ENCODE measurements at regions not wholly inside any gene's neighbourhood (a gene's known extent, or its start where the extent isn't known, plus 50 kb on each side); places are given as distances from the start of the nearest gene placed in this dataset.
"Not testable (repeated sequence)": the region's sequence is repeated elsewhere in the genome, so short reads cannot be mapped to it uniquely, and the experiment has no call there.

GRCh38 chr21:25169370-25169769 lies 437.9 kb downstream of the MRPL39 start:
- Histone ChIP-seq H3K9me3 (ENCODE audit: low read depth) (peaks cover 2% of the 10 kb centered on the region), H3K27ac (no peak overlapping the region), H3K79me2 (ENCODE audit: insufficient read depth) (no peaks in the 10 kb centered on the region), H3F3A (ENCODE audit: insufficient read depth) (no peaks in the 10 kb centered on the region), H4K20me1 (ENCODE audit: insufficient read depth) (no peaks in the 10 kb centered on the region), H2AFZ (no peak overlapping the region), H3K4me1 (ENCODE audit: insufficient read depth) (no peaks in the 10 kb centered on the region), H3K9me2 (ENCODE audit: insufficient read depth) (no peaks in the 10 kb centered on the region), H3K27me3 (replicated peaks; ENCODE audit: insufficient read depth) (no peaks in the 10 kb centered on the region), H3K4me3 (no peak overlapping the region), H3K36me3 (ENCODE audit: low read depth) (no peaks in the 10 kb centered on the region), H3K4me2 (ENCODE audit: unreplicated experiment) (no peak overlapping the region), H3K9ac (no peak overlapping the region)
- TF ChIP-seq EZH2phosphoT487 (IDR thresholded peaks at IDR 0.05; ENCODE audit: insufficient read depth, low read depth) (no peak), EZH2 (IDR thresholded peaks at IDR 0.05; ENCODE audit: insufficient read depth, poor library complexity, severe bottlenecking) (no peak)
- no peak for DNase-seq
- WGBS, 2 experiments (ENCODE audit: low coverage in 1 of 2, low lambda C conversion rate in 2 of 2, missing lambda C conversion rate in 2 of 2), result 21 to 24% methylated on average over 1 of the region's 1 CpG
- in situ Hi-C loops (cut with MboI), result no loop called here

DNA sequence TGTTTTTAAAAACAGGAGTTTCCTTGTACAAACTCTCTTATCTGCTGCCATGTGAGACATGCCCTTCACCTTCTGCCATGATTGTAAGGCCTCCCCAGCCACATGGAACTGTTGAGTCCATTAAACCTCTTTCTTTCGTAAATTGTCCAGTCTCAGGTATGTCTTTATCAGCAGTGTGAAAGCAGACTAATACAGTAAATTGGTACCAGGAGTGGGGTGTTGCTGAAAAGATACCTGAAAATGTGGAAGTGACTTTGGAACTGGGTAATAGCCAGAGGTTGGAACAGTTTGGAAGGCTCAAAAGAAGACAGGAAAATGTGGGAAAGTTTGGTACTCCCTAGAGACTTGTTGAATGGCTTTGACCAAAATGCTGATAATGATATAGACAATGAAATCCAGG lies 440.4 kb downstream of the MRPL39 start:
- H3K27ac ChIP-seq; DNase-seq; H3K4me3 ChIP-seq; H3K79me2 ChIP-seq (ENCODE audit: insufficient read depth); H3K4me1 ChIP-seq (ENCODE audit: insufficient read depth); H3K9me2 ChIP-seq (ENCODE audit: insufficient read depth); H3K9me3 ChIP-seq (ENCODE audit: low read depth); H3K27me3 ChIP-seq (replicated peaks; ENCODE audit: insufficient read depth); H3F3A ChIP-seq (ENCODE audit: insufficient read depth); in situ Hi-C loops (cut with MboI); H3K4me2 ChIP-seq (ENCODE audit: unreplicated experiment); H2AFZ ChIP-seq; H3K36me3 ChIP-seq (ENCODE audit: low read depth); H4K20me1 ChIP-seq (ENCODE audit: insufficient read depth); H3K9ac ChIP-seq: not testable (repeated sequence)
- WGBS, 2 experiments (ENCODE audit: low coverage in 1 of 2, low lambda C conversion rate in 2 of 2, missing lambda C conversion rate in 2 of 2), result 3 to 4% methylated on average over 1 of the region's 1 CpG

GRCh38 chr21:25161571-25161970 lies 445.7 kb downstream of the MRPL39 start:
- H3K79me2 ChIP-seq (ENCODE audit: insufficient read depth), result no peaks in the 10 kb centered on the region
- WGBS, 2 experiments (ENCODE audit: low coverage in 1 of 2, low lambda C conversion rate in 2 of 2, missing lambda C conversion rate in 2 of 2), result 8% methylated on average over 4 of the region's 4 CpGs
- DNase-seq, result no peak
- H3K27me3 ChIP-seq (replicated peaks; ENCODE audit: insufficient read depth), result no peaks in the 10 kb centered on the region
- no peak overlapping the region for H2AFZ ChIP-seq
- TF ChIP-seq EZH2 (IDR thresholded peaks at IDR 0.05; ENCODE audit: insufficient read depth, poor library complexity, severe bottlenecking), result no peak
- TF ChIP-seq EZH2phosphoT487 (IDR thresholded peaks at IDR 0.05; ENCODE audit: insufficient read depth, low read depth), result no peak
- no peaks in the 10 kb centered on the region for H3K9me3 ChIP-seq (ENCODE audit: low read depth)
- H3K9ac ChIP-seq, result no peak overlapping the region
- no peaks in the 10 kb centered on the region for H3F3A ChIP-seq (ENCODE audit: insufficient read depth)
- no peaks in the 10 kb centered on the region for H3K9me2 ChIP-seq (ENCODE audit: insufficient read depth)
- H3K4me3 ChIP-seq, result no peak overlapping the region
- no peak overlapping the region for H3K4me2 ChIP-seq (ENCODE audit: unreplicated experiment)
- H3K27ac ChIP-seq, result no peak overlapping the region
- H3K36me3 ChIP-seq (ENCODE audit: low read depth), result no peaks in the 10 kb centered on the region
- H3K4me1 ChIP-seq (ENCODE audit: insufficient read depth), result no peaks in the 10 kb centered on the region
- in situ Hi-C loops (cut with MboI), result no loop called here
- no peaks in the 10 kb centered on the region for H4K20me1 ChIP-seq (ENCODE audit: insufficient read depth)

DNA sequence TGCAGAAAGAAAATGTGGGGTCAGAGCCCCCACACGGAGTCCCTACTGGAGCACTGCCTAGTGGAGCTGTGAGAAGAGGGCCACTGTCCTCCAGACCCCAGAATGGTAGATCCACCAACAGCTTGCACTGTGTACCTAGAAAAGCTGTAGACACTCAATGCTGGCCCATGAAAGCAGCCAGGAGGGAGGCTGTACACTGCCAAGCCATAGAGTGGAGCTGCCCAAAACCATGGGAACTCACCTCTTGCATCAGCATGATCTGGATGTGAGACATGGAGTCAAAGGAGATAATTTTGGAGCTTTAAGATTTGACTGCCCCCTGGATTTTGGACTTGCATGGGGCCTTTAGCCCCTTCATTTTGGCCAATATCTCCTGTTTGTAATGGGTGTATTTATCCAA lies 452.3 kb downstream of the MRPL39 start:
- H3K27me3 ChIP-seq (replicated peaks; ENCODE audit: insufficient read depth); in situ Hi-C loops (cut with MboI); H3F3A ChIP-seq (ENCODE audit: insufficient read depth); H3K4me1 ChIP-seq (ENCODE audit: insufficient read depth); H4K20me1 ChIP-seq (ENCODE audit: insufficient read depth); H2AFZ ChIP-seq; H3K4me3 ChIP-seq; H3K9ac ChIP-seq; H3K9me2 ChIP-seq (ENCODE audit: insufficient read depth); H3K79me2 ChIP-seq (ENCODE audit: insufficient read depth); H3K36me3 ChIP-seq (ENCODE audit: low read depth); H3K9me3 ChIP-seq (ENCODE audit: low read depth); H3K27ac ChIP-seq; DNase-seq; H3K4me2 ChIP-seq (ENCODE audit: unreplicated experiment): not testable (repeated sequence)
- WGBS, 2 experiments (ENCODE audit: low coverage in 1 of 2, low lambda C conversion rate in 2 of 2, missing lambda C conversion rate in 2 of 2), result 10 to 14% methylated on average over 1 of the region's 1 CpG

DNA sequence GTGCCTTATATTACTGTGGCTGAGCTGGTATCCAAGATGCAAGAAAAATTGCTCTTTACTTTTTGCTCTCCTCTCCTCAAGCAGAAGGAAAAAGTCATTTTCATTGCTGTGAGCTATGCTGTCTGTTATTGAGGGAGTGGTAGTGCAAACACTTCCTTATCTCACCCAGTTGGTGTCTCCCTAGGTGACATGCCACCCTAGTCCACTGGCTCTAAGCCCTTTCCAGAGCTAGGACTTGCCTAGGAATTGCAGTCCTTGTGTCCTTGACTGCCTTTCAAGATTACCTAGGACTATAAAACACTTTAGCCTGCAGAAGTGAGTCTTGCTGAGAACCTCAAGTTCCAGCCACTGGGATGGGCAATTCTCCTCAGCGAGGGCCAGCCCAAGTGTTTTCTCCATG lies 458.3 kb downstream of the MRPL39 start:
- Histone ChIP-seq H2AFZ (no peak overlapping the region), H3F3A (ENCODE audit: insufficient read depth) (no peaks in the 10 kb centered on the region)
- 0 to 29% methylated on average over 1 of the region's 1 CpG for WGBS, 2 experiments (ENCODE audit: low coverage in 1 of 2, low lambda C conversion rate in 2 of 2, missing lambda C conversion rate in 2 of 2)

More for the DNA sequence above, 458.3 kb downstream of the MRPL39 start:
- no peak overlapping the region for H3K4me3 ChIP-seq
- H3K27ac ChIP-seq, result no peak overlapping the region
- H3K27me3 ChIP-seq (replicated peaks; ENCODE audit: insufficient read depth), result no peaks in the 10 kb centered on the region
- no peaks in the 10 kb centered on the region for H3K79me2 ChIP-seq (ENCODE audit: insufficient read depth)
- no peaks in the 10 kb centered on the region for H3K36me3 ChIP-seq (ENCODE audit: low read depth)
- H3K9ac ChIP-seq, result no peak overlapping the region
- no peak overlapping the region for H3K4me2 ChIP-seq (ENCODE audit: unreplicated experiment)
- in situ Hi-C loops (cut with MboI), result no loop called here
- no peaks in the 10 kb centered on the region for H3K4me1 ChIP-seq (ENCODE audit: insufficient read depth)
- no peaks in the 10 kb centered on the region for H4K20me1 ChIP-seq (ENCODE audit: insufficient read depth)
- no peaks in the 10 kb centered on the region for H3K9me2 ChIP-seq (ENCODE audit: insufficient read depth)
- no peaks in the 10 kb centered on the region for H3K9me3 ChIP-seq (ENCODE audit: low read depth)
- no peak for TF ChIP-seq EZH2 (IDR thresholded peaks at IDR 0.05; ENCODE audit: insufficient read depth, poor library complexity, severe bottlenecking)
- no peak for TF ChIP-seq EZH2phosphoT487 (IDR thresholded peaks at IDR 0.05; ENCODE audit: insufficient read depth, low read depth)
- no peak for DNase-seq

All from GM23248 (cell line).